ENCODE measurements at regions not wholly inside any gene's neighbourhood (a gene's known extent, or its start where the extent isn't known, plus 50 kb on each side); places are given as distances from the start of the nearest gene placed in this dataset.

DNA sequence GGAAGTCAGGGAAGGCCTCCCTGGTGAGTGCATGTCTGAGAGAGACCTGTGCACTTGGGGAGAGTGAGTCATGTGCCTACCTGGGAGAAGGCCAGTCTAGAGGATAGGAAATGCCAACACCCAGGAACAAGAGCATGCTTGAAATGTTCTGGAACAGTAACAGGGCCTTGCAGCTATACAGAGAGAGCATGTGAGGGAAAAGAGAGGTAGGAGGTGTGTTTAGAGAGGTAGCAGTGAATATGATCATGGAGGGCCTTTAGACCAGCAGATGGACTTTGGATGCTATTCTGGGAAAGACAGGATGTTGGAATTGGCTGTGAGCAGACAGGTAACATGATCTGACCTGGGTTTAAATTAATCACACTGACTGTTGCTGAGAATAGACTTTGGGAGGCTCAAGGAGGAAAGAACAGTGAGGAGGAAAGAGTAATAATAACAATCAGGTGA lies 1143.6 kb downstream of the FLRT2 start:
- Histone ChIP-seq H3K36me3 (ENCODE audit: control insufficient read depth in 2 of 2, insufficient read depth in 2 of 2, low read length in 2 of 2) (no peaks in the 10 kb centered on the region), H3K4me3 (ENCODE audit: low read length in 2 of 2) (no peak overlapping the region), H3K9me3 (ENCODE audit: control insufficient read depth in 2 of 2, low read length in 2 of 2) (peaks cover 0 to 5% of the 10 kb centered on the region in 2 donors), H3K27ac (ENCODE audit: low read depth in 2 of 2, low read length in 2 of 2) (no peak overlapping the region), H3K9ac (ENCODE audit: low read depth in 1 of 2, low read length in 2 of 2) (no peak overlapping the region), H3K4me1 (ENCODE audit: control insufficient read depth in 2 of 2, insufficient read depth in 2 of 2, low read length in 2 of 2) (no peaks in the 10 kb centered on the region), H3K27me3 (ENCODE audit: control insufficient read depth in 2 of 2, insufficient read depth in 2 of 2, low read length in 2 of 2) (no peaks in the 10 kb centered on the region)

DNA sequence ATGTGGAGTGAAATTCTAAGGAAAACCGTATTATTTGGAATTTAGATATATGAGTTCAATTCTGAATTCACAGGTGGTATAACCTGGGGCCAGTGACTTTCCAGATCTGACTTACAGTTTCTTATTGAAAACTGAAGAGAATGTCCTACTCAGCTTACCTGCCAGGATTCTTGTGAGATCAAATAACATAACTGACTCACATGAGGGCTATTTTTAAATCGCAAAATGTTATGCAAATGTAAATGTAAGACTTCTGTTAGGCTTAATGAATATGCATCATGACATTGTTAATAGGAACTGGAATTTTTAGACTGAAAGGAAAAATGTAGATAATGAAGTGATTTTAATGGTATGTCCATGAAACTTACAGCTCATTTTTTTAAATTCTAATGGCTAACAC lies 1142.1 kb downstream of the FLRT2 start:
- Histone ChIP-seq H3K27ac (ENCODE audit: low read depth in 2 of 2, low read length in 2 of 2) (no peak overlapping the region), H3K9me3 (ENCODE audit: control insufficient read depth in 2 of 2, low read length in 2 of 2) (peaks cover 0 to 5% of the 10 kb centered on the region in 2 donors), H3K9ac (ENCODE audit: low read depth in 1 of 2, low read length in 2 of 2) (no peak overlapping the region), H3K36me3 (ENCODE audit: control insufficient read depth in 2 of 2, insufficient read depth in 2 of 2, low read length in 2 of 2) (no peaks in the 10 kb centered on the region), H3K27me3 (ENCODE audit: control insufficient read depth in 2 of 2, insufficient read depth in 2 of 2, low read length in 2 of 2) (no peaks in the 10 kb centered on the region), H3K4me1 (ENCODE audit: control insufficient read depth in 2 of 2, insufficient read depth in 2 of 2, low read length in 2 of 2) (no peaks in the 10 kb centered on the region), H3K4me3 (ENCODE audit: low read length in 2 of 2) (no peak overlapping the region)

DNA sequence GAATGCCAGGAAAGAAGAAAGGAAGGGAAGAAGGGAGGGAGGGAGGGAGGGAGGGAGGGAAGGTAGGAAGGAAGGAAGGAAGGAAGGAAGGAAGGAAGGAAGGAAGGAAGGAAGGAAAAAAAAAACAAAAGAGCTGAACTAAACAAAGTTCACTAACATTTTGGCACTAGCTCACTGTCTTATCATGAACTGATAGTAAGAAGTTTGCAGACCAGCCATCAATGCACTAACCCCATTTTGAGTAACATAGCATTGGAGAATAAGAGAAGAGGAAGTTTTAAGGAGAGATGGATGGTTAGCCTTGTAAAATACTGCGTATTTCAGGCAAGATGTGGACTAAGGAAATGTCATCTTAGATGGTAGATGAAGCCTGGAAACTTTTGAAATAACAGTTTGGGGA lies 1136.0 kb downstream of the FLRT2 start:
- Histone ChIP-seq H3K36me3 (ENCODE audit: control insufficient read depth in 2 of 2, insufficient read depth in 2 of 2, low read length in 2 of 2) (no peaks in the 10 kb centered on the region), H3K4me1 (ENCODE audit: control insufficient read depth in 2 of 2, insufficient read depth in 2 of 2, low read length in 2 of 2) (no peaks in the 10 kb centered on the region), H3K4me3 (ENCODE audit: low read length in 2 of 2) (no peak overlapping the region), H3K27me3 (ENCODE audit: control insufficient read depth in 2 of 2, insufficient read depth in 2 of 2, low read length in 2 of 2) (no peaks in the 10 kb centered on the region), H3K27ac (ENCODE audit: low read depth in 2 of 2, low read length in 2 of 2) (no peak overlapping the region), H3K9ac (ENCODE audit: low read depth in 1 of 2, low read length in 2 of 2) (no peak overlapping the region), H3K9me3 (ENCODE audit: control insufficient read depth in 2 of 2, low read length in 2 of 2) (no peaks in the 10 kb centered on the region)

DNA sequence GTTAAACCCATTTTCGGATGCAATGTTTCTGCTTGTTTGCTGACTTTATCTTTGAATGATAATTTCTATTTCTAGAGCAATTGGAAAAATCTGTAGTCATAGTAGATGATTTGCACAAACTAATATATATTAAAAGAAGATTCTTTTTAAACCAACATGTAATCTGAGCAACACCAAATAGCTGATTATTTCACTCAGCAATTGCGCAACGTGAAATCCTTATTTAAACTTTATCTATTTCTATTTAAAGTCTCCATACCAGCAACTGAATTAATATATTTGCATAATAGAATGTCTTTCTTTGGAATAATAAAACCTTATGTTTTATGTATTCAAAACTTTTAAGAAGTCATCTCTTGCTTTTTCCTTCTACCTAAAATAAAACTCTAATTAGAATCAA lies 1132.4 kb downstream of the FLRT2 start:
- Histone ChIP-seq H3K9me3 (ENCODE audit: control insufficient read depth in 2 of 2, low read length in 2 of 2) (peaks cover 0 to 2% of the 10 kb centered on the region in 2 donors), H3K4me1 (ENCODE audit: control insufficient read depth in 2 of 2, insufficient read depth in 2 of 2, low read length in 2 of 2) (no peaks in the 10 kb centered on the region), H3K9ac (ENCODE audit: low read depth in 1 of 2, low read length in 2 of 2) (no peak overlapping the region), H3K27ac (ENCODE audit: low read depth in 2 of 2, low read length in 2 of 2) (no peak overlapping the region), H3K27me3 (ENCODE audit: control insufficient read depth in 2 of 2, insufficient read depth in 2 of 2, low read length in 2 of 2) (no peaks in the 10 kb centered on the region), H3K4me3 (ENCODE audit: low read length in 2 of 2) (no peak overlapping the region), H3K36me3 (ENCODE audit: control insufficient read depth in 2 of 2, insufficient read depth in 2 of 2, low read length in 2 of 2) (no peaks in the 10 kb centered on the region)

DNA sequence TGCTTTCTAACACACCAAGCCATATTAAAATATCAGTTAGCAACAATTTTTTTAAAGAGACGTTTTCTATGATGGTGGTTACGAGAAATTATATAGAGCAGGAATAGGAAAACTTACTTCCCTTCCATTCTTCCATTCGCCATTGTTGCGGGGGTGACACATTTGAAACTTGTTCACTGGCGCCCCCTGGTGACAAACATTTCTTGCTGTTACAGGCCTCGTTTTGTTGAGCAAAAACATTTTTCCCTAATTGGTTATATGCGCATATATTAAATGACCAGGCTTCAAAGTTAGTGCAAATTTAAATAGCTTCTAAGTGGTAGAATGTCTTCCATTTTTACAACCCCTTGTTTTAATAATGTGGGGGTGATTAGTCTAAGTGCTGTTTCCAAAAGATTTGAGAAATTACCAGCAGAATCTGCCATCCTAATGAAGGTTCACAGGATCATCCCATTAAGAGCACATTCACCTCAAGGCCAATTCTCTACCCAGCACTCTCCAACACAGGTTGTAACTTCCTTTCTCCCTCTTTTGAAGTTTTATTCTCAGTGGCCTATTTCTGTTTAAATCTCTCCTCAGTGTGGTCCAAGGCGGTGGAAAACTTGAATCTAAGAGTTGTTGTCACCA lies 1124.7 kb downstream of the FLRT2 start:
- H3K9ac ChIP-seq (ENCODE audit: low read depth in 1 of 2, low read length in 2 of 2), result no peak overlapping the region
- no peaks in the 10 kb centered on the region for H3K4me1 ChIP-seq (ENCODE audit: control insufficient read depth in 2 of 2, insufficient read depth in 2 of 2, low read length in 2 of 2)
- no peak overlapping the region for H3K4me3 ChIP-seq (ENCODE audit: low read length in 2 of 2)
- H3K9me3 ChIP-seq (ENCODE audit: control insufficient read depth in 2 of 2, low read length in 2 of 2), result no peaks in the 10 kb centered on the region
- no peaks in the 10 kb centered on the region for H3K36me3 ChIP-seq (ENCODE audit: control insufficient read depth in 2 of 2, insufficient read depth in 2 of 2, low read length in 2 of 2)
- H3K27ac ChIP-seq (ENCODE audit: low read depth in 2 of 2, low read length in 2 of 2), result no peak overlapping the region
- H3K27me3 ChIP-seq (ENCODE audit: control insufficient read depth in 2 of 2, insufficient read depth in 2 of 2, low read length in 2 of 2), result no peaks in the 10 kb centered on the region

DNA sequence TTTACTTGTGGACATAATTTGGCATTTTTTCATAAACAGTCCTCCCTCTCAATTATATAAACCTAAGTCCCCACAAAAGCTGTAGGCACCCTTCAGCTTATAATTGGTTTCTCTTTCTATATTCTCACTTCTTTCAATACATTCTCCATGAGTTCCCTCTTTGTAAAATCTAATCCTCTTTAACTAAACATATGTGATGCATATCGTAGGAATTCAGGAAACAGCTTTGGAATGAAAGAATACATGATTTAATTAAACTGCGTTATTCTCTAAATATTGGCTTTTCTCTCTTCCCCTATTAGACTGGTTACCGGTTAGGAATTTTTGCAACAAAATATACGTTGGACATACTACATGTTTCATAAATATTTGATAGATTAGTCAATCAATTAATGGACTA lies 1122.6 kb downstream of the FLRT2 start:
- H3K4me1 ChIP-seq (ENCODE audit: control insufficient read depth in 2 of 2, insufficient read depth in 2 of 2, low read length in 2 of 2), result no peaks in the 10 kb centered on the region
- H3K36me3 ChIP-seq (ENCODE audit: control insufficient read depth in 2 of 2, insufficient read depth in 2 of 2, low read length in 2 of 2), result no peaks in the 10 kb centered on the region
- no peak overlapping the region for H3K4me3 ChIP-seq (ENCODE audit: low read length in 2 of 2)
- no peaks in the 10 kb centered on the region for H3K27me3 ChIP-seq (ENCODE audit: control insufficient read depth in 2 of 2, insufficient read depth in 2 of 2, low read length in 2 of 2)
- no peak overlapping the region for H3K27ac ChIP-seq (ENCODE audit: low read depth in 2 of 2, low read length in 2 of 2)
- no peak overlapping the region for H3K9ac ChIP-seq (ENCODE audit: low read depth in 1 of 2, low read length in 2 of 2)
- no peaks in the 10 kb centered on the region for H3K9me3 ChIP-seq (ENCODE audit: control insufficient read depth in 2 of 2, low read length in 2 of 2)

DNA sequence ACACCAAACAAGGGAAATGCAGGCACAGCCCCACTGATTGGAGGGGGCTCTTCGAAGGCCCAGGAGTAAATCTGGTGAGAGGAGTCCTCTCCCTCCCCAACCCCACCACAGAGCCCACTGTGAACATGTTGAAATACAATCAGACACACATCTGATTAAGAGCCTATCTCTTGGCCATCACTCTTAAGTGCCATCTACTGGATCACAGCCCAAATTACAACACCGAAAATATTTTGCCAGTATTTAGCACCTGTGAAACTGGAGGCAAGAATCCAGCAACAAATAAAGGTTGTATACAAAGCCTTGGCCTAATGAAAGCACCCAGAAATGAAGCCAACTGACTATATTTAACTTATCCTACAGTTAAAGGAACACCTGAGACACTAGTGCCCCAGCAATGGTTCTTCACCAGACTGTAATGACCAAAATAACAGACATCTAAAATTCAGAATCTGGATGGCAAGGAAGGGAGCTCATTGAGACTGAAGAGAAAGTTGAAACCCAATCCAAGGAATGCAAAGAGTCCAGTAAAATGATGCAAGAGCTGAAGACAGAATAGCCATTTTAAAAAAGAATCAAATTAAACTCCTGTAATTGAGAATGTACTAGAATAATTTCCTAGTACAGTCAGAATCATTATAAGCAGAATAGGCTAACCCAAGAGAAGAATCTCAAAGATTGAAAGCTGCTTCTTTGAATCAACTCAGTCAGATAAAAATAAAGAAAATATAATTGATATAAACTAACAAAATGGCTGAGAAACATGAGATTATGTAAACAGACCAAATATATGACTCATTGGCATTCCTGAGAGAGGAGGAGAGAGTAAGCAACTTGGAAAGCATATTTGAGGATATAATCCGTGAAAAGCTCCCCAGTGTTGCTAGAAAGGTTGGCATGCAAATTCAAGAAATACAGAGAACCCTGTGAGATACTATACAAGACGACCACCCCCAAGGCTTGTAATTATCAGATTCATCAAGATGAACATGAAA lies 1117.0 kb downstream of the FLRT2 start:
- Histone ChIP-seq H3K36me3 (ENCODE audit: control insufficient read depth in 2 of 2, insufficient read depth in 2 of 2, low read length in 2 of 2) (no peaks in the 10 kb centered on the region), H3K4me1 (ENCODE audit: control insufficient read depth in 2 of 2, insufficient read depth in 2 of 2, low read length in 2 of 2) (no peaks in the 10 kb centered on the region), H3K27ac (ENCODE audit: low read depth in 2 of 2, low read length in 2 of 2) (no peak overlapping the region), H3K4me3 (ENCODE audit: low read length in 2 of 2) (no peak overlapping the region), H3K27me3 (ENCODE audit: control insufficient read depth in 2 of 2, insufficient read depth in 2 of 2, low read length in 2 of 2) (no peaks in the 10 kb centered on the region), H3K9me3 (ENCODE audit: control insufficient read depth in 2 of 2, low read length in 2 of 2) (peaks cover 0 to 5% of the 10 kb centered on the region in 2 donors), H3K9ac (ENCODE audit: low read depth in 1 of 2, low read length in 2 of 2) (no peak overlapping the region)

DNA sequence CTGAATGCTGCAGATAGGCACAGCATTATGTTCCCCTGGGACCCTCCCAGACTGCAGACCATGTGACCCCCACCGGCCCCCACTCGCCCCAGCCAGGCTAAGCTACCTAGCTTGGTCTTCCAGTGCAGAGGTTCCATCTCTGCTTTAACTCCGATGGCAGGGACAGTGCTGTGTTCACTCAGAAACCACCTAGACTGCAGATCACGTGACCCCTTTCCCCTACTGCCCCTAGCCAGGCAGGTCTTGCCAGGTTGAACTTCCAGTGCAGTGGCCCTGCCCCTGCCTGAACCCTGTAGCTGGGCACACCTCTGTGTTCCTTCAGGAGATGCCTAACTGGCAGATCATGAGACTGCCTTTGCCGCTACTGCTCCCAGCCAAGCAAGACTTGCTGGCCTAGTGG lies 1116.2 kb downstream of the FLRT2 start:
- no peak overlapping the region for H3K9ac ChIP-seq (ENCODE audit: low read depth in 1 of 2, low read length in 2 of 2)
- no peak overlapping the region for H3K27ac ChIP-seq (ENCODE audit: low read depth in 2 of 2, low read length in 2 of 2)
- H3K9me3 ChIP-seq (ENCODE audit: control insufficient read depth in 2 of 2, low read length in 2 of 2), result peaks cover 0 to 5% of the 10 kb centered on the region in 2 donors
- no peaks in the 10 kb centered on the region for H3K27me3 ChIP-seq (ENCODE audit: control insufficient read depth in 2 of 2, insufficient read depth in 2 of 2, low read length in 2 of 2)
- H3K4me1 ChIP-seq (ENCODE audit: control insufficient read depth in 2 of 2, insufficient read depth in 2 of 2, low read length in 2 of 2), result no peaks in the 10 kb centered on the region
- H3K4me3 ChIP-seq (ENCODE audit: low read length in 2 of 2), result no peak overlapping the region
- no peaks in the 10 kb centered on the region for H3K36me3 ChIP-seq (ENCODE audit: control insufficient read depth in 2 of 2, insufficient read depth in 2 of 2, low read length in 2 of 2)

DNA sequence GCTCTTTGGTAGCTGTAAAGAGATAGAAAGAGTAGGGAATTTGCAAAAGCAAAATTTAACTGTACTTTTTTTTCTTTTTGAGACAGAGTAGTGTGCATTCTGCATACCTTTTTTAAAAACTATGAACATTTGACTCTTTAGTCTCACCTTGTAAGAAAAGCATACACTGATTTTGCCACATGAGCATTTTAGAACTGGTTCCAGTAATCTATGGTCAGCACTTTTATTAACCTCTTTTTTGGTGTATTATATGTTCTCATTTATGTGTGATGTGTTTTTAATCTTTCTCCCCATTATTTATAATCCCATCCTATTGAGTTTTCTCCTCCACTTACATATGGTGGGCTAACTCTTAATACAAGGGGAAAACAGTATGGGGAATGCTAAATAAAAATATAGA lies 1111.4 kb downstream of the FLRT2 start:
- H3K27me3 ChIP-seq (ENCODE audit: control insufficient read depth in 2 of 2, insufficient read depth in 2 of 2, low read length in 2 of 2), result no peaks in the 10 kb centered on the region
- H3K9me3 ChIP-seq (ENCODE audit: control insufficient read depth in 2 of 2, low read length in 2 of 2), result peaks cover 0 to 1% of the 10 kb centered on the region in 2 donors
- H3K27ac ChIP-seq (ENCODE audit: low read depth in 2 of 2, low read length in 2 of 2), result no peak overlapping the region
- H3K4me1 ChIP-seq (ENCODE audit: control insufficient read depth in 2 of 2, insufficient read depth in 2 of 2, low read length in 2 of 2), result no peaks in the 10 kb centered on the region
- H3K4me3 ChIP-seq (ENCODE audit: low read length in 2 of 2), result no peak overlapping the region
- H3K9ac ChIP-seq (ENCODE audit: low read depth in 1 of 2, low read length in 2 of 2), result no peak overlapping the region
- H3K36me3 ChIP-seq (ENCODE audit: control insufficient read depth in 2 of 2, insufficient read depth in 2 of 2, low read length in 2 of 2), result no peaks in the 10 kb centered on the region

DNA sequence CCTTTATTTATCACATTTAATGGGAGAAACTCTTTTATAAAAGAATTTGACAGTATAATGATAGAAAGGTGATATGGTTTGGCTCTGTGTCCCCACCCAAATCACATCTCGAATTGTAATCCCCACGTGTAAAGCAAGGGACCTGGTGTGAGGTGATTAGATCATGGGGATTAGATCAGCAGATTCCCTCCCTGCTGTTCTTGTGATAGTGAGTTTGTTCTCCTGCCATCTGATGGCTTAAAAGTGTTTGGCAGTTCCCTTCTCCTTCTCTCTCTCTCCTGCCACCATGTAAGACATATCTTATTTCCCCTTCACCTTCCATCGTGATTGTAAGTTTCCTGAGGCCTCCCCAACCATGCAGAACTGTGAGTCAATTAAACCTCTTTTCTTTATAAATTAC lies 1110.3 kb downstream of the FLRT2 start:
- Histone ChIP-seq H3K9ac (ENCODE audit: low read depth in 1 of 2, low read length in 2 of 2) (no peak overlapping the region), H3K4me1 (ENCODE audit: control insufficient read depth in 2 of 2, insufficient read depth in 2 of 2, low read length in 2 of 2) (no peaks in the 10 kb centered on the region), H3K9me3 (ENCODE audit: control insufficient read depth in 2 of 2, low read length in 2 of 2) (no peaks in the 10 kb centered on the region), H3K4me3 (ENCODE audit: low read length in 2 of 2) (no peak overlapping the region), H3K36me3 (ENCODE audit: control insufficient read depth in 2 of 2, insufficient read depth in 2 of 2, low read length in 2 of 2) (no peaks in the 10 kb centered on the region), H3K27me3 (ENCODE audit: control insufficient read depth in 2 of 2, insufficient read depth in 2 of 2, low read length in 2 of 2) (no peaks in the 10 kb centered on the region), H3K27ac (ENCODE audit: low read depth in 2 of 2, low read length in 2 of 2) (no peak overlapping the region)
